NOMO-1 treated with DMSO at 0.1 percent for 48 hours (cell line): ENCODE measurements at regions not wholly inside any gene's neighbourhood (a gene's known extent, or its start where the extent isn't known, plus 50 kb on each side); places are given as distances from the start of the nearest gene placed in this dataset.
"Not testable (repeated sequence)": the region's sequence is repeated elsewhere in the genome, so short reads cannot be mapped to it uniquely, and the experiment has no call there.

Experiments
- DNase-seq: peaks from one replicate; lab custom pipeline; 2025; ENCODE audit not compliant: unreplicated experiment; lab: John Stamatoyannopoulos, UW

DNA sequence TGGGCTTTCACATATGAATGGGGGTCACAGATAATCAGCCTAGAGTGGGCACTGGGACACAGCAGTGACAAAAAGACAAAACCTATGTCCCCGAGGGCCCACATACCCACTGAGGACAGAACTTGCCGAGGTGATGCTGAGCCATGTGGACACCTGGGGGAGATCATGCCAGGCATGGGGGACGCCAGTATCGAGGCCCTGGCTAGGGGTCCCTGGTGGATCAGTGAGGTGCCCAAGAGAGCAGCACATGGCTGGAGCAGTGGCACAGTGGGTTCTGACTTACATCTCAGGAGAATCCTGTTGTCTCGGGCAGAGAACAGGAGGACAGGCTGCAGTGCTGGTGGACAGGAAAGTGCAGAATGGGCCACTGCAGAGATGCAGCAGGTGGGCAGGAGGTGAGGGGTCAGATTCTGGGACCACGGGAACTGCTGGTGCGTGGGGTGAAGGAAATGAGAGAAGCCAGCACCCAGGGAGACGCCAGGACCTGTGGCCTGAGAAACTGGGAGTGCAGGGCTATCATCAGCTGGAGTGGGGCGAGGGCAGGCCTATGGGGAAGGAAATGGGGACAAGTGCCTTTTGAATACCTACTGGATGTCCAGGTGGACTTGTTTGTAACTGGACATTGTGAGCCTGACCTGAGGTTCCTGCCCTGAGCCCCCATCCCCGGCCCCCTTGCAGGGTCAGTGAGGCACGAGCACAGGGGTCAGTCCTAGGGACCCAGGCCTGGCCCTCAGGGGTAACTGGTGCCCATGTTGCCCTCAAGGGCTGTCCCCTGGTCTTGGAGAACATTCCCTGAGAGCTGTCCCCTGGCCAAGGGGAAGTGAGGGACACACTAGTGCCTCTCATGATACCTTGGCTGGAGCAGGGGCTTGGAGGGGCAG is 91.2 kb upstream of the RET start:
- DNase-seq: no peak

DNA sequence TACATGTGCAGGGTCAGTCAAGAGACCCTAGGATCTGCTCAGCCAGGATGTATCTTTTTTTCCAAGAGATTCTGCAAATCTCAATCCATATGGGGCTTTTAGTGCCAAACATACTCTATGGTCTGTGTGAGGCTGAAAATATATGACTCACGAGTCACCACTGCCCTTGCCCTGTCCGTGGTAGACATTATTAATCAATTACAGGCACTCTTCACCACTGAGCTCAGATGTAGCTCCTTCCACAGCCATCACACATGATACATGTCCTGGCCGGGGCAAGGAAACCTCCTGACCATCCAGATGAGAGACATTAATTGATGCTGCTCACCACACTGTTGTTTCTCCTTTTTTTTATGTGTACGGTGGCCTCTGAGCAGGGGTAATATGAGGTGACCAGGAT is 90.2 kb upstream of the RET start:
- DNase-seq: no peak

DNA sequence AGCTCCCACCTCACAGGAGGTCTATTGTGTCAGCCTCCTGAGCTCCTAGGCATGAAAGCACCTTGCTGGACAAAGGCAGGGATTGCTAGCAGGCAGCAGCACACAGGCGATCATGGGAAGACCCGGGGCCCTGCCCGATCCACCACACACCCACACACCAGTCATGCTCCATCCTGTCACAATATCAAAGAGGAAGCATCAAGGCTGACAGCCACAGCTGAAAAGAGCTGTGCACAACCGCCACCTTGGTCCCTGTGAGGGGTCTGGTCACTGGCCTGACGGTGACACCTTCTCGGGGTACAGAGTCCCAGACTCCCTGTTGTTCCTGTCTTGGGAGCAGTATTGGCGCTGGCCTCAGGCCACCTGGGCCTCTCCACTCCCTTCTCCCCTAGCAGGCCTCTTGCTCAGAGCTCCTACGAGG is 89.7 kb upstream of the RET start:
- DNase-seq: no peak

DNA sequence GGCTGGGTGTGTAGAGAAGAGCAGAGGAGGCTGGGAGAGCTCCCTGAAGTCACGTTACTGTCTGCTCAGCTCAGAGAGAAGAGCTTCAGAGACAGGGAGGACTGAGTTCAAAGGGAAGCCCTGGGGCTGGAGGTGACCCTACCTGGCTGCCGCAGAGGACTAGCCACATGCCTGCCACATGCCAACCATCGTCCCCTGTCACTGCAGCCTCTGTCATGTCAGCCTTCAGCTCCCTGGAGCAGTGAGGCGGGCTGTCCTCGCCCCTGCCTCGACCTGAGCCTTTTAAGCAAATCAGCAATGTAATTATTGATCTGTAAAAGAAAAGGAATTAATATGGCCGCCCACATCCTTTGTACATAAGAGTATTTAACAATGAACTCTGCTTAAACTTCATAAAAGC is 89.3 kb upstream of the RET start:
- no peak for DNase-seq

DNA sequence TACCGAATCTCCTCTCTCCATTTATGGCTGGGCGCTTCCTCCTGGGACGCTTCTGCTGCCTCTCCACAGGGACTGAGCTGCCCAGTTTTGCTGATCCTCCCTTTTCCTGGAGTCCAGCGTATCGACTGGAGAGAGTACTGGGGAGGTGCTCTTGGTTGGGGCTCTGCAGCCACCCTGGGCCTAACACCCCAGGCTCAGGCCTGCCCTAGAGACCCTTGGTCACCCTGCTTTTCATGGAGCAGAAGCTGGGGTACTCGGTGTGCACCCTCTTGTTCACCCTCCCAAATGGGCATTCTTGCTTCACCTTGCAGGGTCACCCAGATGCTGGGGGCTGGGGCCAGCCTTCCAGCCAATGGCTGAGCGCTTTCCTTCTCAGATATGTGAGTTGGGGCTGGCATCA is 88.8 kb upstream of the RET start:
- DNase-seq: no peak

DNA sequence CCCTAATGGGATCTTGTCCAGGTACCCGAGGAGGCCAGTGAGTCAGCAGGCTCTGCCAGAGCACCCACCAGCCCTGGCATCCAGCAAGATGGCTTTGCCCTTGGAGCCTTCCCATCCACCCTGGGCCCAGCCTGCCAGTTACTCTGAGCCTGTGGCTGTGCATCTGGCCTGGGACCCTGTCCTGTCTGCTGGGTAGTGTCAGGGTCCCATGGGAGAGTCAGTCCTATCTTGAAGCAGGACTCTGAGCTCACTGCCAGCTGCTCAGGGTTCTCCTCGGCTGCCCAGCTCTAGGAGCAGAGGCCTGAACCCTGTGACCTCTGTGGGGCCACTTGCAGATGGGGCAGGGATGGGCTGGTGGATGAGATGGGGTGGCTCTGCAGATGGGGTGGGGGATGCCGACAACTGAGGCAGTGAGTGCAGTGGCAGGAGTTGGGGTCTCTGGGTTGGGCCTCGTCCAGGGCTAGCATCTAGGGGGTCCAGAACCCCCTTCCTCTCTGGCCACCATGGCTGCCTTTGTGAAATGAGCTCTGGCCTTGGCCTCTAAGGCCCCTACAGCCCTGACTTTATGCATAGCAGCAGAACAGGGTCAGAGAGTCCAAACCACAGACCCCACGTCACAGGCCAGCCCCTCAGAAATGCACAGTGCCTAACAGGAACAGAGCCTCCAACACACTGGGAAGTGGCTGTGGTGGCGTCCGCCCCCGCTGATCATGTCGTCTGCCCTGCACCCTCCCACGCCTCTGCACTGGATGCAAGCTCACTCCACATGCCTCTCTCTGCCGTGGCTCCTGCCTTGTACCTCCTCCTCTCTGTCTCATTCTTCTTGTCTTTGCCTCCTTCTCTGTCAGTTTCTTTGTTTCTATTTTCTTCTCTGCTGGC is 88.1 kb upstream of the RET start:
- DNase-seq: no peak

DNA sequence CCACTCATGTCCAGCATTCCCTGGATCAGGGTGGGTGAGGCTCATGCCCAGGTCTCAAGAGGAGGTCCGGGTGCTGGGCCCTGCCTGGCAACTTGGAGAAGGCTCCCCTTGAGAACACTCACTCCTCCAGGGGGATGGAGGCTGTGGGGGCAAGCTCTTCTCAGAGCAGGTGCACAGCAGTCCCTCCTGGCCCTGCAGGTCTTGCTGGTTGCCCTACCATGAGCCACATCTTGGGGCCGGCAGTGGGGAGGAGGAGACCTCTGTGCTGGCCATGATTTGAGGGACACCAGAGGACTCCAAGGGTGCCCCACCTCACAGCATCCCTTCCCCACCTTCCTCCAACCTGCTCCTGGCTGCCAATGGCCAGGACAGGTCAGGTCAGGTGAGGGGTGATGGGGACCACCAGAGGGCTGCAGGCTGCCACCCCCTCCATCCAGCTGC is 87.4 kb upstream of the RET start:
- no peak for DNase-seq

DNA sequence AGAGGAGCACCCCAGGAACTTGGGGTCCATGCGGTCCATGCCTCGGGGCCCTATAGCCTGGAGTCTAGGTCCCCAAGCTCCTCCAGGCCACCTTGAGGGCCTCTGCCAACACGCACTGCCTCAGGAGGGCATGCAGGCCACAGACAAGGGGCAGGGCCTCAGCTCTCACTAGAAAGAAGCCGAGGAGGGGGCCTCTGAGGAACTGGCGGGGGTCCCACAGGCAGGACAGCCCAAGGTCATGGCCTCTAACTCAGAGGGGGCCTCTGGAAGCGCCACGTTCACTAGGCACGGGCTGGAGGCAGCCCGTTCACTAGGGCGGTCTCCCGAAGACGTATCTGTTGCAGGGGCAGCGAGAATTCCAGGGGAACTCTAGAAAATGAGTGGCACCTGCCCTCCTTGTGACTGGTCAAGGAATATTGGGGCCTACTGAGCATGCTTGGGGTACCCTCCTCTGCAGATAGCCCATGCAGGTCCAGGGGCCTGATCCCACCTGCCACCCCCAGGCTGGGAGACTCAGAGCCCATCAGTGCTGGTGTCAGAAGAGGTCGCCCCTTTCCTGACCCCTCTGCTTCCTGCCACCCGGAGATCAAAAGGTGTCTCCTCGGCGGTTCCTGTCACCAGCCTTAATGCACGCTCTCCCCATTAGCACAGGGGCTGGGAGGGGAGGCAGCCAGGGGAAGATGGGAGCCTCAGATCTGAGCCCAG is 86.7 kb upstream of the RET start:
- DNase-seq: no peak

DNA sequence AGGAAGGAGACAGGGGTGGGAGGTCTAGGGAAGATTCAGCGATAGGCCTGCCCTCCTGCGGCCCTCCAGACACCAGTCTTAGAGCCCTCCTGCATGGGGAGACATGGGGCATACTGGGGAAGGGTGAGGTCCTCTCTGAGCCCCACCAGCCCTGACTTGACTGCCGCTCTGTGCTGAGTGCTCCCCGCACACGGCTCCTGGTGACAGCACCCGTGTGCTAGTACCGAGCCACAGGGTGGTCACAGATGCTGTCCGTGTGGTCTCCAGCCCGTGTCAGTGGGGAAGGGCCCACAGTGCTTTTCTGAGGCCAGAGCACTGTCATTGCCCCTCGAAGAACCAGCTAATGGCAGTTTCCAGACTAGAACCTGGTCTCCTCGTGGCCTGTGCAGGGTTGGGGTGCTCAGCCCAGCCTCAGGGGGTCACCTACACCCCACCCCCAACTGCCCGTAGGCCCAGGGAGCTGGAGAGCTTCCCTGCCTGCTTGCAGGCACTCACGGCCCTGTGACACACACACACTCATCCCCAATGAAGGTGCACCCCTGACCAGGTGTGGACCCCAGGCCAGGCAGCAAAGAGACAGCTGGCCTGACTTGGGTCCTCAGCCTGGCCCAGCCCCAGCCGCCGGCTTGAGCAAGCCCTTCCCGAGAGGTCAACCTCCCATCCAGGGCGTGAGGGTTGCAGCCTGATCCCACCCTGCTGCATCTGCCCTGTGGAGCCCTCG is 86.0 kb upstream of the RET start:
- no peak for DNase-seq

DNA sequence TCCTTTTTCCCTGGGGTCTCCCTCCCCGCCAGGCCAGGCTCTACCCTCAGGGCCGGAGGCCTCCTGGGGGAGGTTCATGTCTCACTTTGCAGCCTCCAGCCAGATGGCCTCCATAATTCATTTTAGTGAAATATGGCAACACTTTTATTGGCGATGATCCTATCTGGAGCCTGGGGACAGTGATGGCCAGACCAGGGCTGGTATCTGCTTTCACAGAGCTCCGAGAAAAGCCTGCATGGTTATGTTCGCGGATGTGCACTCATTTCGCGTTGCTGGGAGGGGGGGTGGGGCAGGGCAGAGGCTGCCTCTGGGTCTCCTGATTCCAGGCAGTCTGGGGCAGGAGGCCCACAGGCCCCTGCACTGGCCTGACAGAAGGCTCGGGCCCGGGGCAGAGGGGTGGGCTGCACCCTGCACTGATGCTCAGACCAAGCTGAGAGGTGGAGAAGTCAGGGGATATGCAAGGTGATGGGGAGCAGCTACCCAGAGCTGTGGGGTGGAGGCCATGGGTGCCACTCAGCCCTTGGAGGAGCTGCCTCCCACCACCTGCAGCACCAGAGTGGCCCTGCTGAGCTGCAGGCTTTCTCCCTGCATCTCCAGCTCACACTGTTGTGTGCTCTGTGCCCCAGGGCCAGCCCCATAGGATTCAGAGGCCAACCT is 85.3 kb upstream of the RET start:
- no peak for DNase-seq

DNA sequence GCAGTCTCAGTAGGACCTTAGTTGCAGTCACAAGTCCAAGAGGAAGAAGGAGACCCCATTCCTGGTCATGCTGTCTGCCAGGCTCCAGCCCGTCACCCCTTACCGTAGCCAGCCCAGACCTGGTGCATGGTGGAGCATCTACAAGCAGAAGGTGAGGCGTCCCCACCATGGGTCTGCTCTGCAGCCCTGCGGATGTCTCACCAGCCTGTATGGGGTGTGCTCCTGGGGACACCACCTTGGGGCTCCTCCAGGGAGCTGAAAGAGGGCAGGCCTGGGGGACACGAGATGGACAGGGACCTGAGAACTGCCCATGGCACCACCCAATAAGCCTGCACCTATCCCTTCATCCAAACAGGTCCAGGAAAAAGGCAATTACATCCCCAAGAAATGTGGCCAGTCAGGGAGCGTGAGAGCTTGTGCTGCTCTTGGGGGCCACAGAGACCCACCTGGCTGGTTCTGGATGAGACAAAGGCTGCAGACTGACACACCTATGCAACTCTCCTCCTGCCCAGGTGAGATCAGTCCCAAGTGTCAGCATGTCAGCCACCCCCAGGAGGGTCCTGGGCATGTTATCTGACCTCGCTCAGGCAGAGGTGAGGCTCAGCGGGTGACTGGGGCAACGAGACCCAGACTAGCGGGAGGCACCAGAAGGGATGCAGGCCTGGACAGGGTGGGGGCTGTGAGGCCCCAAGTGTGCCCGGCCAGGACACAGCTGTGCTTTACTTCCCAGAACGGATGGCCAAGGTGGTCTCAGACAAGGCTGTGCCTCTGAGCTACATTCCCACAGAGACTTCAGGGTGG is 84.5 kb upstream of the RET start:
- no peak for DNase-seq

DNA sequence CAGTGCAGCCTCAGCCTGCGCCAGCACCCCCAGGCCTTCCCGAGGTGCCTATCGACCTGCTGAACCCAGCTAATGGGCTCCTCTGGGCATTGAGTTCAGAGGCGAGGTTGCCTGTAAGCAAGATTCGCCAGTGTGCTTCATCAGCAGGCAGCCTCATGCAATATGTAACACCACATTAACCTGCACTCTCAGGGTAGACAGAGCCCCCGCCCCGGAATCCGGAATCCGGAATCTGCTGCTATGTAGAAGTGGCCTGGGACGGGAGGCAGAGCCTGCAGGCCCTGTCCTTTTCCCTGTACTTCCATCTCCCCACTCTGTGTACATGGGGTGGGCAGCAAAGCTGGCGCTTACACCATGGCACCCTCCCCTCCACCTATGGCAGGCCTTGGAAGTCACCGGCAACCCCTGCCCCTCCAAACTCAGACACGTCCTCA is 83.9 kb upstream of the RET start:
- no peak for DNase-seq

DNA sequence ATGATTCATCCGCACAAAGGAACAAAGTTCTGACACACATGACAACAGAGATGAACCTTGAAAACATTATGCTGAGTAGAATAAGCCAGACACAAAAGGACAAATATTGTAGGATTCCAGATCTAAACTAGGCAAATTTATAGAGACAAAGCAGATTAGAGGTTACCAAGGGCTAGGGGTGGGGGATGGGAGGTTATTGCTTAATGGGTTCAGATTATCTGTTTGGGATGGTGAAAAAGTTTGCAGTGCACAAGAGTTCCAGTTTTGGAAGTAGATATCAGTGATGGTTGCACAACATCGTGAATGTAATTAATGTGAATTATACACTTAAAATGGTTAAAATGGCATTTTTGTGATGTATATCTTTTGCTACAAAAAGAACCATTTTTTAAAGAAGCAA is 82.0 kb upstream of the RET start:
- not testable (repeated sequence) for DNase-seq

DNA sequence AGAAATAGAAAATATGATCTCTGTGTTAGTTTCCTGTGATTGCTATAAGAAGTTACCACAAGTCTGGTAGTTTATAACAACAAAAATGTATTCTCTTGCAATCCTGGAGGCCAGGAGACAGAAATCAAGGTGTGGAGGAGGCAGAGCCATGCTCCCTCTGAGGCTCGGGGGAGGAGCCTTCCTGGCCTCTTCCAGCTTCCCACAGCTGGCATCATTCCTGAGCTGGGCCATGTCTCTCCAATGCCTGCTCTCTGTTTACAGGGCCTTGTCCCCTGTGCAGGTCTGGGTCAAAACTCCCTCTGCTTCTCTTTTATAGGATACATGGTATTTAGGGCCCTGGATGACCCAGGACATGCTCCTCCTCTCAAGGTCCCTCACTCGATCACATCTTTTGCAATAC is 81.3 kb upstream of the RET start:
- no peak for DNase-seq

DNA sequence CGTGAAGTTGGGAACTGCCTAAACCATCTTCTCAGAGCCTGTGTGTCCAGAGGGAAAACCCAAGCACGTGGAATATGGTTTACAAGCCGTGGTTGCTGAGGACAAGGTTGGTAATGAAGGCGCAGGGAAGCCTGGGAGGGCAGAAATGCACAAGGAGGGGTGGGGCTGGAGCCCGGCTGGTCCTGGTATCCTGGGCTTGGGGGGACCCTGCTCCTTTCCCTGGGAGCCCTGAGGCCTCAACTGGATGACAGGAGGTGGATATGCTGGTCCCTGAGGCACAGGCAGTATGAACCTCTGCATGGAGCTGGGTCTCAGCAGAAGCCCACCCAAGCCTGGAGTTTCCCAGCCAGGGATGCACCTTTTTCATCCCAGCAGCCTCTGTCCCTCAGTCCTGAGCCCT is 80.3 kb upstream of the RET start:
- no peak for DNase-seq

DNA sequence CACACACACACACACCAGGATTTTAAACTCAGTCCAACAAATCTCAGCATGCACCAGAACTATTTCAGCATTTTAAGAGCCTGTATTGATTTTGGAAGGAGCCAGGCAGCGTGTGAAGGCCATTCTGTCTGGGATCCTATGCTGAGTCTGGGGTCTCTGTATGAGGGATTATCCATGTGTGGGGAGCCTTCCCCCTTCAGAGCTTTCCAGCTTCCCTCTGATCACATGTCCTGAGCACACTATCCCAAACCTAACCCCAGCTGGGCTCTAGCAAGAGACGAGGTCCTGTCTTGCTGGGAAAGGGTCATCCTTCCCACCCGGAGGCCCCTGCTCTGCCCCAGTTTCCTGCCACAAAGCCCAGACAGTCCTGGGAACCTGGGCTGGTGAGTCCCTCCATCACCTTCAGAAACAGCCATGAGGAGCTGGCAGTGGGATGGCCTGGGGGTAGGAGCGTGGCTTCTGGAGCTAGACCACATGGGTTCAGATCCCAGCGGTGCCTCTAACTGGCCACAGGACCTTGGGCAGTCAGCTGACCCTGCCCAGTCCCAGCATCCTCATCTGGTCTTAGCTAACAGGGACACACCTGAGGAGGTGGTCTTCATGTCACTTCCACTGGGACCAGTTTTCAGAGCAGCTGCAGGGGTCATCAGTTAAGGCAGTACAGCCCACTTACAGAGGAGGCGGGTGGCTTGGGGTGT is 79.6 kb upstream of the RET start:
- no peak for DNase-seq

DNA sequence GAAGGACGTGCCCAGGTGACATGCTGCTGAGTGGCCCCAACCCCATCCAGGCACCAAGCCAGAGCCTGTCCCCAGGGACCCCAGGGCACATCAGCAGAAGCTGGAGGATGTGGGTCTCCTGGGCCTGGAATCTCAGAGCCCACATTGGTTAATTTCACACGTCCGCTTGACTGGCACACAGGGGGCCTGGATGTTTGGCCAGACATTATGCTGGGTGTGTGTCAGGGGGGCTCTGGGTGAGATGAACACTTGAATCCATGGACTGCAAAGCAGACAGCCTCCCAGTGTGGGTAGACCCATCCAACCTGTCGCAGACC is 79.1 kb upstream of the RET start:
- no peak for DNase-seq

DNA sequence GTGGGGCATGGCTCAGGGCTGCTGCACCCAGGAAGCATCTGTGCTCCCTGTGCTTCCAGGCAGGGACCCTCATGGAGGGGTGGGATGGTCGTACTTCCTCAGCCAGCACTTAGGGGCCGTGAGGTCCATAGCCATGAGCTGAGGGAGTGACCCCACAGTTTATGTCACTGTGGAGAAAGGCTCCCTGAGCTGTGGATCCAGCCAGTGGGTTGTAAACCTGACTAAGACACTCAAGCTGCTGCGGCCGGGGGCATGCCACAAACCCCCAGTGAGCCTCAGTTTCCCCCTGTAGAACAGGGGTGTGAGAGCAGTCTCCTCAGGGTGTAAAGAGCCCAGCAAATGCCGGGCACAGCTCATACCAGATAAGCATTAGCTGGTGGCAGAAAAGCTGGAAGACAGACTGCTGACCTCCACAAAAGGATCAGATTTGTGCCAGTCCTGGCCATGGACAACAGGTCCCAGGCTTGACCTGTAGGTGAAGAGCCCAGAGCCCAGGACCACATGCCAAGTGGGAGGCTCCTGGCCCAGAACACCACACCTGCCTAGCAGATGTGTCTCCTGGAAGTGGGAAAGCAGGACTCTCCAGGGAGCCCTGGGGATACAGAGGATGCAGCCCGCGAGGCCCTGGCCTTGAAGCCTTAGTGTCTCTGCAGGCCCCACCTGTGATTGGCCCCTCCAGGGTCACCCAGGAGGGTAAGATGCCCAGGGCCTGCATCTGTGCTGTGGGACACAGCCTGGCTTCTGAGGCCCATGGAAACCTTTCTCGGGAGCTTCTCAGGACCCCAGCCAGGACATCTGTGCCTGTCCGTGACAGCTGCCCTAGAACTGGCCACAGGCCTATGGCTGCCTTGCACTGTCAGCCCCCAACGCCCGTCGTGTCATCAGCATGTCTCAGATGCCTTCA is 78.1 kb upstream of the RET start:
- no peak for DNase-seq
